BJ (cell line): ENCODE measurements at regions not wholly inside any gene's neighbourhood (a gene's known extent, or its start where the extent isn't known, plus 50 kb on each side); places are given as distances from the start of the nearest gene placed in this dataset.

Experiments
- CTCF ChIA-PET: fragments of 350-600 bp; formaldehyde crosslinking; extraction: SDS; loops from one replicate; lab custom pipeline; 2021; ENCODE audit warnings: antibody characterized with exemption, inconsistent platforms; lab: Yijun Ruan, JAX
- POLR2A ChIA-PET: fragments of 300-600 bp; sonication (Branson Sonifier 250); formaldehyde crosslinking; extraction: SDS; loops from one replicate; lab custom pipeline; 2021; ENCODE audit warnings: antibody characterized with exemption; lab: Charles Lee
- DNase-seq: peaks from one replicate; pipeline ENCODE4 v3.0.0-alpha.2; 2011; ENCODE audit warnings: low read depth
- H3K27me3 ChIP-seq: 2 replicates; pipeline ENCODE4 v1.6.0; 2011; ENCODE audit warnings: low read length; ENCODE audit not compliant: control insufficient read depth, insufficient read depth
- H3K36me3 ChIP-seq: 2 replicates; pipeline ENCODE4 v1.5.1; 2011; ENCODE audit warnings: low read length; ENCODE audit not compliant: control insufficient read depth, insufficient read depth
- H3K4me3 ChIP-seq: 2 replicates; pipeline ENCODE4 v1.5.1; 2011; ENCODE audit warnings: low read depth, mild to moderate bottlenecking, control low read depth, low read length
- TF ChIP-seq, protein P1 (sequence below): IDR thresholded peaks from 2 replicates; pipeline ENCODE4 v1.5.1; 2011; ENCODE audit warnings: low read depth, mild to moderate bottlenecking, control low read depth, inconsistent platforms, low read length, moderate library complexity; ENCODE audit not compliant: insufficient read depth

DNA sequence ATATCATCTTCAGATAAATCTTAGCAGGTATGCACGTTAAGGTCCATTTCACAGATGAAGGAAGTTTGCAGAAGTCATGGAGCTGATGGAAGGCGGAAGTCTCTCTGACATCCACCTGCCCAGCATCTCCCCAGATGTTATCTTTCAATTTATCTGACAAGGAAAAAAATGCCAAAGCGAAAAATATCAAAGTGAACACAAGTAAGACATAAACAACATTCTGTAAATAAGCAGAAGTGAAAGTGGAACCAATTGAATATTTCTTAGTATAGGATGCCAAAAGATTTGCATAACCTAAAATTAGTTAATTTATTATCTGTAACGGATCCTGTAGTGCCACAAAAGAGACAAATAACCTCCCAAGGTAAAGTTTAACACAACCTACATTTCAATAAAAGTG lies 73.6 kb upstream of the NEBL start:
- POLR2A ChIA-PET = no interaction called here
- H3K36me3 ChIP-seq = no peaks in the 10 kb centered on the region
- no peak overlapping the region for H3K4me3 ChIP-seq
- no peaks in the 10 kb centered on the region for H3K27me3 ChIP-seq
- TF ChIP-seq, protein P1, sequence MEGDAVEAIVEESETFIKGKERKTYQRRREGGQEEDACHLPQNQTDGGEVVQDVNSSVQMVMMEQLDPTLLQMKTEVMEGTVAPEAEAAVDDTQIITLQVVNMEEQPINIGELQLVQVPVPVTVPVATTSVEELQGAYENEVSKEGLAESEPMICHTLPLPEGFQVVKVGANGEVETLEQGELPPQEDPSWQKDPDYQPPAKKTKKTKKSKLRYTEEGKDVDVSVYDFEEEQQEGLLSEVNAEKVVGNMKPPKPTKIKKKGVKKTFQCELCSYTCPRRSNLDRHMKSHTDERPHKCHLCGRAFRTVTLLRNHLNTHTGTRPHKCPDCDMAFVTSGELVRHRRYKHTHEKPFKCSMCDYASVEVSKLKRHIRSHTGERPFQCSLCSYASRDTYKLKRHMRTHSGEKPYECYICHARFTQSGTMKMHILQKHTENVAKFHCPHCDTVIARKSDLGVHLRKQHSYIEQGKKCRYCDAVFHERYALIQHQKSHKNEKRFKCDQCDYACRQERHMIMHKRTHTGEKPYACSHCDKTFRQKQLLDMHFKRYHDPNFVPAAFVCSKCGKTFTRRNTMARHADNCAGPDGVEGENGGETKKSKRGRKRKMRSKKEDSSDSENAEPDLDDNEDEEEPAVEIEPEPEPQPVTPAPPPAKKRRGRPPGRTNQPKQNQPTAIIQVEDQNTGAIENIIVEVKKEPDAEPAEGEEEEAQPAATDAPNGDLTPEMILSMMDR = no peak
- CTCF ChIA-PET = no interaction called here
- DNase-seq = no peak

DNA sequence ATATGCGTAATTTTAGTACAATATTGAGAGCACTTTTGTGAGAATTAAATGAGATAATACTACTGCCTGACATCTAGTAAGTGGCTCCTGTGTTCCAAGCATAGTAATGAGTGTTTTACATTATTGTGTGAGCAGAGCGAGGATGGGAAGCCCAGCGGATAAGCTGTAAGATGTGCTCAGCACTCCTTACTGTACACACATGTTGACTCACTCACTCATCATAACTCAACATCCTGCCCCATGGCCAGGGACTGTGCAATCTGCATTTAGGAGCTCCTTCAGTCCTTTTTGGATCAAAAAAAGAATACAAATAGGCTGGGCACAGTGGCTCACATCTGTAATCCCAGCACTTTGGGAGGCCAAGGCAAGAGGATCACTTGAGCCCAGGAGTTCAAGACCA lies 72.9 kb upstream of the NEBL start:
- Histone ChIP-seq H3K36me3 (no peaks in the 10 kb centered on the region), H3K27me3 (no peaks in the 10 kb centered on the region), H3K4me3 (no peak overlapping the region)
- DNase-seq = no peak
- TF ChIP-seq, protein P1 = no peak
- ChIA-PET CTCF (no interaction called here), POLR2A (no interaction called here)

DNA sequence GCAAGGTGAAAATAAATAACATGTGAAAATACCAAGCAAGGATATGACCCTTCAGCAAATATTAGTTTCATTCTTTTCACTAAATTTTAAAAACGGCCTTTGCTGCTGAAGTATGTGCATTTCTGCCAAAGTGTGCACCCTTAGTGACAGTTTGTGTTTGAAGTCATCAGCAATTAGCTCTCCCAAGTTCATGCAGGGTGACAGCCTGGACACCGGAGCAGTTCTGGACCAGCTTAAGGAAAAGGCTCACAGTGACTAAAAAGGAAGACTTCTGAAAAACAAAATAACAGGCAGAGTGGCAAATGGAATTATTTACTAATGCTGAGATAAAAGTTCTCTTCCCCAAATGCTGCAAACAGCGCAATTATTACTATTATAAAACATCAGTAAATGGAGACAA lies 69.3 kb upstream of the NEBL start:
- no peak for DNase-seq
- TF ChIP-seq, protein P1 = no peak
- Histone ChIP-seq H3K36me3 (no peaks in the 10 kb centered on the region), H3K27me3 (no peaks in the 10 kb centered on the region), H3K4me3 (no peak overlapping the region)
- POLR2A ChIA-PET = no interaction called here
- CTCF ChIA-PET = no interaction called here

DNA sequence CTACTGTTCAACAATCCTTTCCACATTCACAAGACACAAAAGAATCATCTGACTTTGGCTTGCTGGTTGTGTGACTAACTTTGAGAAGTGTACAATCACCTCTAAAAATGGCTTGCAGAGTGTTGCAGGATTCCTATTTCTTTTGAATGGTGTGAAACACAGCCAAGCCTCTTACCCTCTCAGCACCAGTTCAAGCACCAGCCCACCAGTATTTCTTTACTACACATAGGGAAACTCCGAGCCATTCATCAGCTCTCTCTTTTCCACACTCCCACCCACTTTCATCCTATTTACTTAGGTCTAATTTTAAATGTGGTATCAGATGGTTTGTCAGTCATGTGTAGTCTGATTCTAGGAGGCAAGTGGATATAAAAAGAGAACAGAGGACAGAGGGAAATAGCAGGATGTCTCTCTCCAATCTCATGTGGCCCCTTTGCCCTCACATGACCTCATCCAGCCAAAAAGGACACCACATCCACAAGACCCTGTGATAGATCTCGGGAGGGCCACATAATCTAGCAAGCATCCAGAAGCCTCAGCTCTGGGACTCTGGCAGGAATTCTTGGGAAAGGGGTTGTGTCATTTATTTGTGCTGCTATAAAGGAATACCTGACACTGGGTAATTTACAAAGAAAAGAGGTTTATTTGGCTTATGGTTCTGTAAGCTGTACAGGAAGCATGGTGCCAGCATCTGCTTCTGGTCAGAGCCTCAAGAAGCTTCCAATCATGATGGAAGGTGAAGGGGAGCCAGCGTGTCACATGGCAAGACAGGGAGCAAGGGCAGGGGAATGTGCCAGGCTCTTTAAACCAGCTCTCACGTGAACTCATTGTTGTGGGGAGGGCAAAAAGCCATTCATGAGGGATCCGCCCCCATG lies 66.8 kb upstream of the NEBL start:
- no peak for DNase-seq
- no peaks in the 10 kb centered on the region for H3K36me3 ChIP-seq
- POLR2A ChIA-PET = no interaction called here
- H3K27me3 ChIP-seq = no peaks in the 10 kb centered on the region
- CTCF ChIA-PET = no interaction called here
- no peak overlapping the region for H3K4me3 ChIP-seq
- TF ChIP-seq, protein P1 = no peak

DNA sequence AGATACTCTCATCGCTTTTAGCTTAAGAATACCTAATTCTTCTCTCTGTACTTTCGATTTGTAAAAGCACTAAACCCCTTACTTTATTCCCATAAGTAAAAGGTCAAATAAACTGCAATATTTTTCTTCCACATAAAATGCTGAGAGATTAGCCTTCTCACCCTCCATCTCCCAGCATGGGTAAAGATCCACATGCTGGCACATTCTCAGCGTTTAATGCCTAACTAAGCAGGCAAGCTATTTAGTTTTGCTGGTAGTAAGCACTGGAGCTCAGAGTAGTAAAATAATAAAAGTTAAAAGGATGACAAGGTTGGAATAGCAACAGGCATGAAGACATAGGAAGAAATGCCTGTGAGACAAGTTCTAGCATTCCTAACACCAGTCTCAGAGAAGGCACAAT lies 65.9 kb upstream of the NEBL start:
- Histone ChIP-seq H3K4me3 (no peak overlapping the region), H3K36me3 (no peaks in the 10 kb centered on the region), H3K27me3 (no peaks in the 10 kb centered on the region)
- no peak for DNase-seq
- ChIA-PET CTCF (interaction anchor here (0.7 kb wide), 1 partner anchor 141 kb away, joined by 4 read pairs; no protein-coding TSS in a partner anchor), POLR2A (no interaction called here)
- TF ChIP-seq, protein P1 = no peak
